Psoas muscle (tissue), 7 donors: ENCODE measurements at regions not wholly inside any gene's neighbourhood (a gene's known extent, or its start where the extent isn't known, plus 50 kb on each side); places are given as distances from the start of the nearest gene placed in this dataset.

ENCODE experiments used
- ATAC-seq, 4 donors: fragments of 200-7000 bp; cut with Tn5 transposase; one replicate each; pipeline ENCODE4 v1.9.1; 2020; ENCODE audit warnings: moderate library complexity in 3 of 4, mild to moderate bottlenecking in 2 of 4
- DNase-seq, 2 donors: peaks; one replicate each; pipeline ENCODE4 v3.0.0-alpha.2; 2020
- H3K27ac ChIP-seq: fragments of 200-600 bp; one replicate; pipeline ENCODE4 v1.8.0; 2022
- H3K27me3 ChIP-seq, 3 donors: fragments of 200-600 bp in 1 of 3; one replicate each; pipeline versions ENCODE4 v1.6.1 to v1.8.0; 2013 to 2022; ENCODE audit warnings: low read length in 2 of 3, mild to moderate bottlenecking in 2 of 3, moderate library complexity in 1 of 3; ENCODE audit not compliant: insufficient read depth in 3 of 3
- H3K36me3 ChIP-seq, 2 donors: fragments of 200-600 bp in 1 of 2; one replicate each; pipeline versions ENCODE4 v1.6.1 to v1.8.0; 2013 to 2022; ENCODE audit warnings: low read depth in 1 of 2, mild to moderate bottlenecking in 1 of 2, moderate library complexity in 1 of 2; ENCODE audit not compliant: insufficient read depth in 1 of 2
- H3K4me1 ChIP-seq: fragments of 200-600 bp; one replicate; pipeline ENCODE4 v1.8.0; 2022
- H3K4me3 ChIP-seq: fragments of 200-600 bp; one replicate; pipeline ENCODE4 v1.8.0; 2022; ENCODE audit warnings: mild to moderate bottlenecking
- H3K9me3 ChIP-seq: fragments of 200-600 bp; one replicate; pipeline ENCODE4 v1.8.0; 2022
- WGBS, 3 donors: extraction: QIAGEN DNeasy Blood & Tissue Kit; methylation state at CpG; one replicate each; pipeline versions ENCODE4 v1.1.6 to v1.1.7; 2013; 5-methylcytosine and 5-hydroxymethylcytosine counted together
- intact Hi-C, 2 donors: fragments of 100-400 bp; cut with DNase I; formaldehyde crosslinking; loops; one replicate each; pipeline versions ENCODE4 v1.11.0 to v1.14.2; 2022
- TF ChIP-seq, protein P1 (sequence below): fragments of 200-600 bp; IDR thresholded peaks from one replicate; pipeline ENCODE4 v1.8.0; 2022; ENCODE audit warnings: antibody characterized with exemption
- donor health status: healthy with polysubstance abuse.
- donor health status: DM: no; HTN: no; CAD: no; lungs with moderate emphysema.
- donor health status: Bipolar disorder and iron deficiency.
- donor health status: healthy.
- donor health status: DM: yes; HTN: yes; CAD: no.
- donor health status: DM: no; HTN: no; CAD: no.
- donor health status: DM: yes; HTN: yes; CAD: no.

DNA sequence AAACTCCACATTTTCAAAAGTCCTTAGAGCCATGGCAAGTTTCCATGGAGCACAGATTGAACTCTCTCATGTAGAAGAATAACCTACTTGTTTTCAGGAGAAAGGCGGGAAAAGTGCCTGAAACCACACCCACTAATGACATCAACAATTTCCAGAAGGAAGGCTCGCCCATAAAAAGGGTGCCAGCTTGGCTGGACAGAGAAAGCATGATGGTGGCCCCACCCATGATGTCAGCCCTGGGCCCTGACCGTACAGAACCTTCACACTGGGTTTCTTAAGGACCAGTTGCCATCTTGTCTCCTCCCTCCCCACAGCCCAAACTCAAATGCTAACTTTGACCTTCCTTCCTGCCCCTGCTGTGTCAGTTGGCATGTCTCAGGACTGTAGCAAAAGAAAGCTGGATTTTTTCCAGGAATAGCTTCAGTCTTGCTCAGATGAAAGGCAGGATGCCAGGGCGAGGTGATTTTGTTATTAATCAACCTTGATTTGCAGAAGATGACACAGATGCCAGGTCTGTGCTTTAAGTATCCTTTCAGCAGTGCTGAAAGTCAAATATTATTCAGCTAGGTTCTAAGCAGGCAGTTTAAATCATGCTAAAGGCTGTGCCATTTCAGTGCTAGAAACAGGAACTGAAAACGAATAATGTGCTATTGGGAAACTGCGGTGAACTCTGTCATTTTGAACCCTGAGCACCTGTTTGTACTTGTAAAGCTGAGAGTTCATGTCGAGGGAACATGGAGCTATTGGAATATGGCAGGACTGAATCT lies 89.5 kb upstream of the RFC3 start:
- Histone ChIP-seq H3K27ac (no peak overlapping the region), H3K36me3 (no peaks in the 10 kb centered on the region), H3K9me3 (no peaks in the 10 kb centered on the region), H3K27me3 (no peaks in the 10 kb centered on the region), H3K4me3 (no peak overlapping the region), H3K4me1 (no peaks in the 10 kb centered on the region)
- 30 to 52% (median 51%) methylated on average over 7 of the region's 7 CpGs for WGBS, 3 donors
- peak in 1 of 4 donors; percentile 47 for ATAC-seq
- TF ChIP-seq, protein P1, sequence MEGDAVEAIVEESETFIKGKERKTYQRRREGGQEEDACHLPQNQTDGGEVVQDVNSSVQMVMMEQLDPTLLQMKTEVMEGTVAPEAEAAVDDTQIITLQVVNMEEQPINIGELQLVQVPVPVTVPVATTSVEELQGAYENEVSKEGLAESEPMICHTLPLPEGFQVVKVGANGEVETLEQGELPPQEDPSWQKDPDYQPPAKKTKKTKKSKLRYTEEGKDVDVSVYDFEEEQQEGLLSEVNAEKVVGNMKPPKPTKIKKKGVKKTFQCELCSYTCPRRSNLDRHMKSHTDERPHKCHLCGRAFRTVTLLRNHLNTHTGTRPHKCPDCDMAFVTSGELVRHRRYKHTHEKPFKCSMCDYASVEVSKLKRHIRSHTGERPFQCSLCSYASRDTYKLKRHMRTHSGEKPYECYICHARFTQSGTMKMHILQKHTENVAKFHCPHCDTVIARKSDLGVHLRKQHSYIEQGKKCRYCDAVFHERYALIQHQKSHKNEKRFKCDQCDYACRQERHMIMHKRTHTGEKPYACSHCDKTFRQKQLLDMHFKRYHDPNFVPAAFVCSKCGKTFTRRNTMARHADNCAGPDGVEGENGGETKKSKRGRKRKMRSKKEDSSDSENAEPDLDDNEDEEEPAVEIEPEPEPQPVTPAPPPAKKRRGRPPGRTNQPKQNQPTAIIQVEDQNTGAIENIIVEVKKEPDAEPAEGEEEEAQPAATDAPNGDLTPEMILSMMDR, result no peak
- intact Hi-C loops, result loop anchor here in 1 of 2 donors (5.0 to 10.0 kb wide), 2 partner anchors 184 to 496 kb away; no protein-coding TSS in a partner anchor
- peak; percentile 26 to 55 for DNase-seq

DNA sequence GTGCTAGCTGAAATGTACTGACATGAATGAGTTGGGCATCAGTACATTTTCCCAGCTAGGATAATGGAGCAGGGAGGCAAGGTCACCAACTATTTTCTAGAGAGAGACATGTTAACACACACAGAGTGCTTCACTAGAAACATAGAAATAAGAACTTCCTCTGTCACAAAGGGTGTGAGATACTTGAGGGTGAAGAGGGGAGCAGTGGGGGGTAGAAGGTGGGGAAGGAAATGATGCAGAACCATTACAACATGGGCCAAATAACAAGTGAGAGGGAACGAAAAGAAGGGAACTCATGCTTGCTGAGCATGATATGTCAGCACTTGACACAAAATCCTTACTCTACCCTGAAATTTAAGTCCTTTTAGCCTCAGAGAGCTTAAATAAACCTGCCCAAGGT lies 87.8 kb upstream of the RFC3 start:
- DNase-seq (no peak), ATAC-seq (peak in 1 of 4 donors; percentile 48)
- WGBS, 3 donors, result 73 to 80% (median 74%) methylated on average over 1 of the region's 1 CpG
- intact Hi-C loops, result no loop called here
- H3K4me1 ChIP-seq, result no peaks in the 10 kb centered on the region
- TF ChIP-seq, protein P1, result no peak
- H3K27ac ChIP-seq, result no peak overlapping the region
- no peaks in the 10 kb centered on the region for H3K27me3 ChIP-seq
- no peaks in the 10 kb centered on the region for H3K36me3 ChIP-seq
- no peak overlapping the region for H3K4me3 ChIP-seq
- H3K9me3 ChIP-seq, result no peaks in the 10 kb centered on the region

DNA sequence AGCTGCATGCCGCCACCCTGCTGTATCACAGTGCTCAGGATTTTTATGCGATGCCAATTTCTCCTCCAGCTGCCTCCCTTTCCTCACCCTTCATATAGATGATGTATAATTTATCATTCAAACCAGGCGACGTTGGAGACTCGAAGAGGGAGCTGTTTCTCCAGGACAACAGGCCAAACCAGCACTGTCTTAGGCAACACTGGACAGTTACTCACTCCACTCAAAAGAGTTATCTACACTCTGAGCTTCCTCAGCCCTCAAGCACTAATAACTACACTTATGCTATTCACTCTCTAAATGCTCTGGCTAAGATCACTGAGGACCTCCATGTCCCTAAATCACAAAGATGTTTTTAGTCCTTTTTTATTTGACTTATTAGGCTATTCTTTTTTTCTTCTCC lies 87.3 kb upstream of the RFC3 start:
- Histone ChIP-seq H3K27me3 (no peaks in the 10 kb centered on the region), H3K4me3 (no peak overlapping the region), H3K36me3 (no peaks in the 10 kb centered on the region), H3K27ac (no peak overlapping the region), H3K9me3 (no peaks in the 10 kb centered on the region), H3K4me1 (no peaks in the 10 kb centered on the region)
- intact Hi-C loops, result no loop called here
- ATAC-seq (no peak), DNase-seq (no peak)
- WGBS, 3 donors, result 92 to 95% (median 95%) methylated on average over 5 of the region's 5 CpGs
- TF ChIP-seq, protein P1, result no peak

DNA sequence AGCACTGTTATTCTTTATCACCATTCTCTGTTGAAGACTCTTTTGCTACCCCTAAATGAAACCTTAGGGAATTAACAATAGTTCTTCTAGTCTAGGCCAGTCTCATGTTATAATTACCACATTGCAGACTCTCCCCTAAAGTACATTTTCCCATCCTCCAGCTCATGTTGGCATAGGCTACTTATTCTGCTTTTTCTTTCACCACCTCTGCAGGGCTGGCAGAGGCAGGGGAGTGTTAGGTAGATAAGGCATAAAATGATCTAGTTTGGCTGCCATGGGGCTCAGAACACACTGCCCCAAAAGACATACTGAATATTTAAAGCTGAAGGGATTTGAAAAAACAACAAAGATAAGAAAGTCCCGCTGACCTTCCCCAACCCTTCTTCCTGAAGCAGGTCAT lies 82.7 kb upstream of the RFC3 start:
- ATAC-seq, result no peak
- intact Hi-C loops, result no loop called here
- no peak for DNase-seq
- Histone ChIP-seq H3K4me3 (no peak overlapping the region), H3K36me3 (no peaks in the 10 kb centered on the region), H3K9me3 (no peaks in the 10 kb centered on the region), H3K4me1 (no peaks in the 10 kb centered on the region), H3K27me3 (no peaks in the 10 kb centered on the region), H3K27ac (no peak overlapping the region)
- 72 to 79% (median 78%) methylated on average over 1 of the region's 1 CpG for WGBS, 3 donors
- TF ChIP-seq, protein P1, result no peak

DNA sequence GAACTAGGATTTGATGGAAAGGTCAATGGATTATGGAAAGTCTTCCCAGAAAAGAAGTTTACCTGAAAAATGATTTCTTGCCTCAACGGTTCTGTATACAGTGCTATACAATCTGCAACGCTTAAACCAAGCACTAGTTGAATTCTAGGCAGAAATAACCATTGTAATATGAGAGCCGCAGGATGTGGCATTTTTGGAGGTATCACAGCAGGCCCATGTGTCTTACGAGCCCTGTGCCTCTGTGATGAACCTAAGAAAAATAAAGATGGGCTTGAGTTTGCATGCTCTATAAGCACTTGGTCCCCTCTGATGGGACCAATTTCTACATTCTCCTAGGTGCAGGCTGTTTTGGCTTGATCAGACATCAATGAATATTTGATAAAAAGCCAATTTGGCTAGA lies 78.7 kb upstream of the RFC3 start:
- no peak for DNase-seq
- 69 to 80% (median 79%) methylated on average over 4 of the region's 4 CpGs for WGBS, 3 donors

More for the DNA sequence above, 78.7 kb upstream of the RFC3 start:
- H3K4me1 ChIP-seq, result no peaks in the 10 kb centered on the region
- no peaks in the 10 kb centered on the region for H3K36me3 ChIP-seq
- H3K27me3 ChIP-seq, result no peaks in the 10 kb centered on the region
- intact Hi-C loops, result no loop called here
- ATAC-seq, result no peak
- H3K9me3 ChIP-seq, result no peaks in the 10 kb centered on the region
- H3K27ac ChIP-seq, result no peak overlapping the region
- TF ChIP-seq, protein P1, result no peak
- no peak overlapping the region for H3K4me3 ChIP-seq
